HepG2 (cell line): ENCODE measurements at regions not wholly inside any gene's neighbourhood (a gene's known extent, or its start where the extent isn't known, plus 50 kb on each side); places are given as distances from the start of the nearest gene placed in this dataset.

Source experiments
- ATAC-seq: fragments of 200-7000 bp; cut with Tn5 transposase; 3 replicates; pipeline ENCODE4 v1.9.1; 2020; ENCODE audit warnings: mild to moderate bottlenecking, moderate library complexity
- BruUV-seq: library from RNA; stranded (reverse); fragments of 400-500 nt; replicated peaks from 2 replicates; lab custom pipeline; 2021; lab: Mats Ljungman, UMichigan
- CTCF ChIA-PET: fragments of 300-600 bp; formaldehyde crosslinking; extraction: SDS; loops from one replicate; lab custom pipeline; 2021; ENCODE audit warnings: low total read pairs, inconsistent platforms, low intra/inter-chr PET ratio; lab: Yijun Ruan, JAX
- POLR2A ChIA-PET: fragments of 350-600 bp; sonication (Branson Sonifier 250); formaldehyde crosslinking; loops from one replicate; lab custom pipeline; 2020; ENCODE audit warnings: antibody characterized with exemption, inconsistent platforms; lab: Yijun Ruan, JAX
- DNase-seq: peaks from one replicate; pipeline ENCODE4 v3.0.0-alpha.2; 2015; ENCODE audit warnings: low spot score
- FAIRE-seq: peaks from 3 replicates; lab custom pipeline; 2011; peaks lifted over from hg19 to GRCh38; lab: Jason Lieb, UNC
- H2AFZ ChIP-seq: one replicate; pipeline ENCODE4 v1.6.1; 2011; ENCODE audit warnings: low read length, inconsistent platforms
- H3K27ac ChIP-seq: fragments of 300-600 bp; 3 replicates; pipeline ENCODE4 v1.8.0; 2011; ENCODE audit warnings: mixed run types, mild to moderate bottlenecking, mixed read lengths, low read length, inconsistent platforms; ENCODE audit not compliant: insufficient read depth; ENCODE audit errors: extremely low read length
- H3K27me3 ChIP-seq, 2 experiments: fragments of 200-600 bp in 1 of 2; 2 replicates in 1 of 2; 3 replicates in 1 of 2; pipeline versions ENCODE4 v1.6.0 to v1.8.0; 2011; ENCODE audit warnings: low read length in 2 of 2, mild to moderate bottlenecking in 2 of 2, moderate library complexity in 2 of 2, inconsistent platforms in 1 of 2; ENCODE audit not compliant: insufficient read depth in 2 of 2, control insufficient read depth in 1 of 2
- H3K36me3 ChIP-seq, 2 experiments: fragments of 200-600 bp in 1 of 2; replicated peaks in 1 of 2; 2 replicates in 1 of 2; 3 replicates in 1 of 2; pipeline versions ENCODE4 v1.5.1 to v1.8.0; 2011; ENCODE audit warnings: low read length in 2 of 2, inconsistent platforms in 1 of 2; ENCODE audit not compliant: insufficient read depth in 2 of 2, control insufficient read depth in 1 of 2
- H3K4me1 ChIP-seq: 2 replicates; pipeline ENCODE4 v1.5.1; 2012; ENCODE audit warnings: low read length, inconsistent platforms; ENCODE audit not compliant: insufficient read depth
- H3K4me2 ChIP-seq: 2 replicates; pipeline ENCODE4 v1.6.0; 2011; ENCODE audit warnings: low read depth, low read length, inconsistent platforms
- H3K4me3 ChIP-seq, 3 experiments: fragments of 200-600 bp in 1 of 3; sonication (generic), shearing (Covaris generic) in 1 of 3; replicated peaks in 1 of 3; 2 replicates each; pipeline ENCODE4 v1.5.1; 2011 to 2016; ENCODE audit warnings: low read length in 3 of 3, inconsistent platforms in 2 of 3, low read depth in 2 of 3, mild to moderate bottlenecking in 2 of 3, control low read depth in 1 of 3, mixed read lengths in 1 of 3; ENCODE audit not compliant: insufficient read depth in 1 of 3
- H3K79me2 ChIP-seq: one replicate; pipeline ENCODE4 v1.6.1; 2011; ENCODE audit warnings: low read length, inconsistent platforms; ENCODE audit not compliant: insufficient read depth
- H3K9ac ChIP-seq: 2 replicates; pipeline ENCODE4 v1.6.0; 2011; ENCODE audit warnings: mild to moderate bottlenecking, low read depth, low read length, inconsistent platforms; ENCODE audit not compliant: insufficient read depth
- H3K9me3 ChIP-seq: 2 replicates; pipeline ENCODE4 v1.5.1; 2012; ENCODE audit warnings: mild to moderate bottlenecking, low read length
- H4K20me1 ChIP-seq: 2 replicates; pipeline ENCODE4 v1.6.0; 2011; ENCODE audit warnings: inconsistent platforms, mild to moderate bottlenecking, low read length, moderate library complexity; ENCODE audit not compliant: insufficient read depth
- ETV5 ChIP-seq: IDR thresholded peaks from 2 replicates; pipeline ENCODE4 v1.6.1; 2018; ENCODE audit warnings: missing biosample characterization, missing genetic modification reagents, inconsistent platforms, borderline replicate concordance
- KDM3A ChIP-seq: IDR thresholded peaks from 2 replicates; pipeline ENCODE4 v1.6.1; 2018; ENCODE audit warnings: low read depth, missing compliant biosample characterization
- NFE2 ChIP-seq: sonication (generic); formaldehyde crosslinking; IDR thresholded peaks from 2 replicates; pipeline ENCODE4 v1.4.0; 2020; ENCODE audit warnings: missing genetic modification reagents
- SRF ChIP-seq: IDR thresholded peaks from 2 replicates; pipeline ENCODE4 v1.6.1; 2011; ENCODE audit warnings: mild to moderate bottlenecking, low read depth, low read length, moderate library complexity
- ZBTB8A ChIP-seq: sonication (generic); formaldehyde crosslinking; IDR thresholded peaks from 2 replicates; pipeline ENCODE4 v1.4.0; 2020; ENCODE audit warnings: mild to moderate bottlenecking, low read depth, missing genetic modification reagents, borderline replicate concordance
- ZNF441 ChIP-seq: sonication (generic); formaldehyde crosslinking; IDR thresholded peaks from 2 replicates; pipeline ENCODE4 v1.7.0; 2021; ENCODE audit warnings: missing genetic modification reagents, borderline replicate concordance
- ZNF75D ChIP-seq: sonication (generic); formaldehyde crosslinking; IDR thresholded peaks from 2 replicates; pipeline ENCODE4 v1.8.1; 2023; ENCODE audit warnings: missing genetic modification reagents, mild to moderate bottlenecking, borderline replicate concordance
- WGBS: methylation state at CpG from one replicate; pipeline ENCODE4 v1.1.6; 2017; ENCODE audit warnings: low lambda C conversion rate; 5-methylcytosine and 5-hydroxymethylcytosine counted together
- in situ Hi-C: cut with HindIII; loops from 2 replicates; pipeline ENCODE4 v1.10.0; 2017; ENCODE audit warnings: low pct_unique_long_range_greater_than_20kb; ENCODE audit not compliant: extremely low pct_ligation_motif_present
- intact Hi-C: fragments of 100-400 bp; cut with micrococcal nuclease; formaldehyde crosslinking; loops from one replicate; pipeline ENCODE4 v1.10.0; 2022; ENCODE audit not compliant: unreplicated experiment
- TF ChIP-seq, protein P1 (sequence below): sonication (generic); formaldehyde crosslinking; IDR thresholded peaks from 2 replicates; pipeline ENCODE4 v1.5.0; 2020; ENCODE audit warnings: mild to moderate bottlenecking, missing genetic modification reagents
- TF ChIP-seq, protein P2 (sequence below): sonication (generic); formaldehyde crosslinking; IDR thresholded peaks from 2 replicates; pipeline ENCODE4 v1.8.1; 2022; ENCODE audit warnings: mild to moderate bottlenecking, missing genetic modification reagents
- TF ChIP-seq, protein P3 (sequence below): sonication (generic); formaldehyde crosslinking; IDR thresholded peaks from 2 replicates; pipeline ENCODE4 v1.9.0; 2022; ENCODE audit warnings: low read depth, missing genetic modification reagents
- TF ChIP-seq, protein P4 (sequence below), 2 experiments: fragments of 450-650 bp in 1 of 2; sonication (generic) in 1 of 2; formaldehyde crosslinking; IDR thresholded peaks; 2 replicates each; pipeline versions ENCODE4 v1.5.0 to v1.8.0; 2020 to 2022; ENCODE audit warnings: mild to moderate bottlenecking in 1 of 2, missing genetic modification reagents in 1 of 2
- TF ChIP-seq, protein P5 (sequence below): sonication (generic); formaldehyde crosslinking; IDR thresholded peaks from 2 replicates; pipeline ENCODE4 v1.4.0; 2020; ENCODE audit warnings: mild to moderate bottlenecking, missing genetic modification reagents

DNA sequence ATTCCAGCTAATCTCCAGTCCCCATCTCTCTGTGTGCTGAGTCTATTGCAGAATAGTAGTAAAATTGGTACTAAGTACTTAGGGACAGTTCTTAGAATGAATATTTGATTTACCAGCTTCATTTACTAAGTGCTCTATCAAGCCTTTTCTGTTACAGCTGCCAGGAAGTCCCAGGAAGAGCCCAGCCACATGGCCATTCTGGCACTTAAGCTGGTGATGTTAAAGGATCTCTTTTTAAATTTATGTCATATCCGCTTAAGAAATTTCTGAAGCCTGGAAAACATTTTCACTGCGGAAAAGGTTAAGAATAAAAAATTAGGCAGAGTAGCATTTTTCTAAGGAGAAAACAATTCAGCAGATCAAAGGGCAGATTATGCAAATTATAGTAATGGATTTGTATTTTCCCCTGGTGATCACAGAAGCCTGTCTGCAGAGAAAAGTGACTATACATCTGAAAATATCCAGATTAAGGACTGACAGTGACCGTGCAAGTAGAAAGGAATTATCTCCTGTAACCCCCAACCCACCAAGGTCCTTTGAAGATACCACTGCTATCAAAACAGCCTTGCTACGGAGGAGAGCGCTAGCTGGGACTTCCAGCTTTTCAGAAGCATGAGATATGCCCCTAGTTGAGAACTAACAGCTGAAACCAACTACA, 260.8 kb downstream of the SH3BP4 start (continued):
- TF ChIP-seq, protein P1, sequence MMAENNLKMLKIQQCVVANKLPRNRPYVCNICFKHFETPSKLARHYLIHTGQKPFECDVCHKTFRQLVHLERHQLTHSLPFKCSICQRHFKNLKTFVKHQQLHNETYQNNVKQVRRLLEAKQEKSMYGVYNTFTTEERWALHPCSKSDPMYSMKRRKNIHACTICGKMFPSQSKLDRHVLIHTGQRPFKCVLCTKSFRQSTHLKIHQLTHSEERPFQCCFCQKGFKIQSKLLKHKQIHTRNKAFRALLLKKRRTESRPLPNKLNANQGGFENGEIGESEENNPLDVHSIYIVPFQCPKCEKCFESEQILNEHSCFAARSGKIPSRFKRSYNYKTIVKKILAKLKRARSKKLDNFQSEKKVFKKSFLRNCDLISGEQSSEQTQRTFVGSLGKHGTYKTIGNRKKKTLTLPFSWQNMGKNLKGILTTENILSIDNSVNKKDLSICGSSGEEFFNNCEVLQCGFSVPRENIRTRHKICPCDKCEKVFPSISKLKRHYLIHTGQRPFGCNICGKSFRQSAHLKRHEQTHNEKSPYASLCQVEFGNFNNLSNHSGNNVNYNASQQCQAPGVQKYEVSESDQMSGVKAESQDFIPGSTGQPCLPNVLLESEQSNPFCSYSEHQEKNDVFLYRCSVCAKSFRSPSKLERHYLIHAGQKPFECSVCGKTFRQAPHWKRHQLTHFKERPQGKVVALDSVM (CRISPR knock-in tag): no peak
- TF ChIP-seq ZNF441 (CRISPR knock-in tag): no peak
- TF ChIP-seq, protein P2, sequence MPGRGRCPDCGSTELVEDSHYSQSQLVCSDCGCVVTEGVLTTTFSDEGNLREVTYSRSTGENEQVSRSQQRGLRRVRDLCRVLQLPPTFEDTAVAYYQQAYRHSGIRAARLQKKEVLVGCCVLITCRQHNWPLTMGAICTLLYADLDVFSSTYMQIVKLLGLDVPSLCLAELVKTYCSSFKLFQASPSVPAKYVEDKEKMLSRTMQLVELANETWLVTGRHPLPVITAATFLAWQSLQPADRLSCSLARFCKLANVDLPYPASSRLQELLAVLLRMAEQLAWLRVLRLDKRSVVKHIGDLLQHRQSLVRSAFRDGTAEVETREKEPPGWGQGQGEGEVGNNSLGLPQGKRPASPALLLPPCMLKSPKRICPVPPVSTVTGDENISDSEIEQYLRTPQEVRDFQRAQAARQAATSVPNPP: no peak
- no peak for TF ChIP-seq ETV5 (CRISPR knock-in tag)
- TF ChIP-seq NFE2: no peak

DNA sequence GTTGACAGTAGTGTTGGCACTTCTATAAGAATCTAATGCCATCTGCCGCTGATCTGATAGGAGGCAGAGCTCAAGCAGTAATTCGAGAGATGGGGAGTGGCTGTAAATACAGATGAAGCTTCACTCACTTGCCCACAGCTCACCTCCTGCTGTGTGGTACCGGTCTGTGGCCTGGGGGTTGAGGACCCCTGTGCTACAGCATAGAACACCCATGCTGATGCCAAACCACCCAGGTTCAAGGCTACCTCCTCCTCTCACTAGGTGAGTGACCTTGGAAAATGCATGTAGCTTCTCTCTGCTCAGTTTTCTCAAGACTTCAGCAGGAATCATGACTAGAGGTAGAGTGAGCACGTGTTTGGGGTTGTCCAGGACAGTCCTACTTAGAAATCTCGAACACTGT, 263.4 kb downstream of the SH3BP4 start:
- Histone ChIP-seq H3K4me3 (no peak overlapping the region), H3K36me3 (no peaks in the 10 kb centered on the region), H3K9me3 (no peaks in the 10 kb centered on the region), H3K9ac (no peak overlapping the region), H4K20me1 (no peaks in the 10 kb centered on the region), H3K4me1 (no peaks in the 10 kb centered on the region), H3K27me3 (peaks cover 0 to 28% of the 10 kb centered on the region in 2 experiments; a peak in 4 of 5 replicates), H2AFZ (no peak overlapping the region), H3K79me2 (no peaks in the 10 kb centered on the region), H3K27ac (no peak overlapping the region), H3K4me2 (no peak overlapping the region)
- FAIRE-seq: no peak
- POLR2A ChIA-PET: no interaction called here
- no peak for ATAC-seq
- in situ Hi-C loops: no loop called here
- CTCF ChIA-PET: no interaction called here
- 0% methylated on average over 5 of the region's 5 CpGs for WGBS
- DNase-seq: no peak
- BruUV-seq: no TSS peak
- intact Hi-C loops: no loop called here
- TF ChIP-seq ZBTB8A (CRISPR knock-in tag) (no peak), SRF (no peak), KDM3A (CRISPR knock-in tag) (no peak), ZNF75D (CRISPR knock-in tag) (no peak)
- TF ChIP-seq, protein P3, sequence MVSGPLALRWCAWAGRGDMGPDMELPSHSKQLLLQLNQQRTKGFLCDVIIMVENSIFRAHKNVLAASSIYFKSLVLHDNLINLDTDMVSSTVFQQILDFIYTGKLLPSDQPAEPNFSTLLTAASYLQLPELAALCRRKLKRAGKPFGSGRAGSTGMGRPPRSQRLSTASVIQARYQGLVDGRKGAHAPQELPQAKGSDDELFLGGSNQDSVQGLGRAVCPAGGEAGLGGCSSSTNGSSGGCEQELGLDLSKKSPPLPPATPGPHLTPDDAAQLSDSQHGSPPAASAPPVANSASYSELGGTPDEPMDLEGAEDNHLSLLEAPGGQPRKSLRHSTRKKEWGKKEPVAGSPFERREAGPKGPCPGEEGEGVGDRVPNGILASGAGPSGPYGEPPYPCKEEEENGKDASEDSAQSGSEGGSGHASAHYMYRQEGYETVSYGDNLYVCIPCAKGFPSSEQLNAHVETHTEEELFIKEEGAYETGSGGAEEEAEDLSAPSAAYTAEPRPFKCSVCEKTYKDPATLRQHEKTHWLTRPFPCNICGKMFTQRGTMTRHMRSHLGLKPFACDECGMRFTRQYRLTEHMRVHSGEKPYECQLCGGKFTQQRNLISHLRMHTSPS (CRISPR knock-in tag): no peak
- TF ChIP-seq, protein P4, sequence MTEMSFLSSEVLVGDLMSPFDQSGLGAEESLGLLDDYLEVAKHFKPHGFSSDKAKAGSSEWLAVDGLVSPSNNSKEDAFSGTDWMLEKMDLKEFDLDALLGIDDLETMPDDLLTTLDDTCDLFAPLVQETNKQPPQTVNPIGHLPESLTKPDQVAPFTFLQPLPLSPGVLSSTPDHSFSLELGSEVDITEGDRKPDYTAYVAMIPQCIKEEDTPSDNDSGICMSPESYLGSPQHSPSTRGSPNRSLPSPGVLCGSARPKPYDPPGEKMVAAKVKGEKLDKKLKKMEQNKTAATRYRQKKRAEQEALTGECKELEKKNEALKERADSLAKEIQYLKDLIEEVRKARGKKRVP (CRISPR knock-in tag; IDR thresholded peaks at IDR 0.05): no peak
- TF ChIP-seq, protein P5, sequence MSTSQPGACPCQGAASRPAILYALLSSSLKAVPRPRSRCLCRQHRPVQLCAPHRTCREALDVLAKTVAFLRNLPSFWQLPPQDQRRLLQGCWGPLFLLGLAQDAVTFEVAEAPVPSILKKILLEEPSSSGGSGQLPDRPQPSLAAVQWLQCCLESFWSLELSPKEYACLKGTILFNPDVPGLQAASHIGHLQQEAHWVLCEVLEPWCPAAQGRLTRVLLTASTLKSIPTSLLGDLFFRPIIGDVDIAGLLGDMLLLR (CRISPR knock-in tag): no peak
